ENCODE measurements at regions not wholly inside any gene's neighbourhood (a gene's known extent, or its start where the extent isn't known, plus 50 kb on each side); places are given as distances from the start of the nearest gene placed in this dataset.
"Not testable (repeated sequence)": the region's sequence is repeated elsewhere in the genome, so short reads cannot be mapped to it uniquely, and the experiment has no call there.

GRCh38 chr12:90809940-90810339 is 145.0 kb downstream of the CCER1 start:
- H3K4me1 ChIP-seq = no peaks in the 10 kb centered on the region
- no peak overlapping the region for H3K4me2 ChIP-seq
- H3K9me3 ChIP-seq (replicated peaks in 1 of 11) = no peaks in the 10 kb centered on the region
- no peak overlapping the region for H3K4me3 ChIP-seq
- H3K36me3 ChIP-seq = no peaks in the 10 kb centered on the region
- H4K20me1 ChIP-seq = no peaks in the 10 kb centered on the region
- TF ChIP-seq Cebpa-rat (IDR thresholded peaks at IDR 0.05) = no peak
- no peaks in the 10 kb centered on the region for H3K27me3 ChIP-seq
- H3K9ac ChIP-seq = no peak overlapping the region
- H3K27ac ChIP-seq = no peak overlapping the region

GRCh38 chr12:90808568-90808967 is 146.4 kb downstream of the CCER1 start:
- Histone ChIP-seq H3K36me3 (no peaks in the 10 kb centered on the region), H4K20me1 (no peaks in the 10 kb centered on the region), H3K27me3 (no peaks in the 10 kb centered on the region), H3K4me1 (no peaks in the 10 kb centered on the region), H3K4me2 (no peak overlapping the region), H3K4me3 (no peak overlapping the region), H3K9ac (no peak overlapping the region), H3K27ac (no peak overlapping the region), H3K9me3 (replicated peaks in 1 of 11) (no peaks in the 10 kb centered on the region)
- no peak for TF ChIP-seq Cebpa-rat (IDR thresholded peaks at IDR 0.05)

GRCh38 chr12:90802727-90803126 is 152.2 kb downstream of the CCER1 start:
- Histone ChIP-seq H4K20me1 (no peaks in the 10 kb centered on the region), H3K4me3 (no peak overlapping the region), H3K36me3 (no peaks in the 10 kb centered on the region), H3K27me3 (no peaks in the 10 kb centered on the region), H3K4me1 (no peaks in the 10 kb centered on the region), H3K9ac (no peak overlapping the region), H3K27ac (no peak overlapping the region), H3K4me2 (no peak overlapping the region), H3K9me3 (replicated peaks in 1 of 11) (peaks cover 0 to 7% (median 0%) of the 10 kb centered on the region in 11 experiments; a peak in 1 of 22 replicates)
- no peak for TF ChIP-seq Cebpa-rat (IDR thresholded peaks at IDR 0.05)

DNA sequence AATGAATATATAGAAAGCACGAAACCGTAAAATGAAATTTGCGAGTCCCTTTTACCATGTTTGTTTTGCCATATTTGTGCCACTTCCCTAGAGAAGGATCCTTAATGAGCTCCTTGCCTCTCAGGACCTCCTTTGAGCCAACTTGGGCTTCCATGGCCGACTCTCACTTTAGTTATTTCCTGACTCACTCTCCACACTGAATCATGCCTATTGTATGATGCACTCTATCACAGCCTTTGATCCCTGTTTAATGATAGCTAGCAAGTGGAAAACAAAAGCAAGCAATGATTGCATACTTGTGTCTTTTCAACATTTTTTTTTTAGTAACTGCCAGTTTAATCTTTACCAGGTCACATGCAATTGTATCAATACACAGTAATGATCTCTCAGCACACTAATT is 153.2 kb downstream of the CCER1 start:
- no peak for TF ChIP-seq Cebpa-rat (IDR thresholded peaks at IDR 0.05)
- H4K20me1 ChIP-seq = no peaks in the 10 kb centered on the region
- H3K27ac ChIP-seq = no peak overlapping the region
- no peak overlapping the region for H3K9ac ChIP-seq
- H3K27me3 ChIP-seq = no peaks in the 10 kb centered on the region
- H3K4me1 ChIP-seq = no peaks in the 10 kb centered on the region
- H3K36me3 ChIP-seq = no peaks in the 10 kb centered on the region
- H3K4me3 ChIP-seq = no peak overlapping the region
- H3K4me2 ChIP-seq = no peak overlapping the region
- H3K9me3 ChIP-seq (replicated peaks in 1 of 11) = peaks cover 0 to 7% (median 0%) of the 10 kb centered on the region in 11 experiments; a peak in 1 of 22 replicates

- Histone ChIP-seq H3K4me1 (no peaks in the 10 kb centered on the region), H3K4me2 (no peak overlapping the region), H3K27ac (no peak overlapping the region), H3K9ac (no peak overlapping the region), H3K9me3 (replicated peaks in 1 of 11) (no peaks in the 10 kb centered on the region), H3K27me3 (no peaks in the 10 kb centered on the region), H4K20me1 (no peaks in the 10 kb centered on the region), H3K36me3 (no peaks in the 10 kb centered on the region), H3K4me3 (no peak overlapping the region)
- no peak for TF ChIP-seq Cebpa-rat (IDR thresholded peaks at IDR 0.05)
Observed at GRCh38 chr12:90794212-90794611, 160.8 kb downstream of the CCER1 start.

- H3K9me3 ChIP-seq (replicated peaks in 1 of 11); H3K27ac ChIP-seq; H4K20me1 ChIP-seq; H3K9ac ChIP-seq; H3K4me3 ChIP-seq; H3K4me2 ChIP-seq; H3K36me3 ChIP-seq; H3K27me3 ChIP-seq; H3K4me1 ChIP-seq: not testable (repeated sequence)
Observed at GRCh38 chr12:90792718-90793117, 162.3 kb downstream of the CCER1 start.

- H3K36me3 ChIP-seq = no peaks in the 10 kb centered on the region
- no peaks in the 10 kb centered on the region for H3K9me3 ChIP-seq (replicated peaks in 1 of 11)
- H3K9ac ChIP-seq = no peak overlapping the region
- no peak overlapping the region for H3K4me3 ChIP-seq
- no peaks in the 10 kb centered on the region for H4K20me1 ChIP-seq
- no peak overlapping the region for H3K4me2 ChIP-seq
- no peak overlapping the region for H3K27ac ChIP-seq
- no peaks in the 10 kb centered on the region for H3K27me3 ChIP-seq
- no peak for TF ChIP-seq Cebpa-rat (IDR thresholded peaks at IDR 0.05)
- no peaks in the 10 kb centered on the region for H3K4me1 ChIP-seq
Observed at GRCh38 chr12:90791445-90791844, 163.5 kb downstream of the CCER1 start.

GRCh38 chr12:90790747-90791146 is 164.2 kb downstream of the CCER1 start:
- Histone ChIP-seq H3K4me1 (no peaks in the 10 kb centered on the region), H3K36me3 (no peaks in the 10 kb centered on the region), H4K20me1 (no peaks in the 10 kb centered on the region), H3K9ac (no peak overlapping the region), H3K27ac (no peak overlapping the region), H3K4me3 (no peak overlapping the region), H3K27me3 (no peaks in the 10 kb centered on the region), H3K4me2 (no peak overlapping the region), H3K9me3 (replicated peaks in 1 of 11) (peaks cover 0 to 4% (median 0%) of the 10 kb centered on the region in 11 experiments; a peak in 2 of 22 replicates)
- no peak for TF ChIP-seq Cebpa-rat (IDR thresholded peaks at IDR 0.05)

DNA sequence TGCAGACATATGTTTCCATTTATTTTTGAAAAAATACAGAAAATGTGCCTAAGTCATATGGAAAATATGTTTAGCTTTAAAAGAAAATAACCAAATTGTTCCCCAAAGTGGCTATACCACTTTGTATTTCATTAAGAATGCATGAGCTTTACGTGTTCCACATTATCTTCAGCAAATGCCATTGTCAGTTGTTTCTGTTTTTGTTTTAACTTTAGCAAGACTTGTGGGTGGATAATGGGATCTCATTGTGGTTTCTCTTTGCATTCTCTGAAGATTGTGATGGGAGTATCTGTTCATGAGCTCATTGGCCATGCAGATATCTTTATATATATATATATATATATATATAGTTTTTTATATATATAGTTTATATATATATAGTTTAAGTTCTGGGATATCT is 181.5 kb downstream of the CCER1 start:
- TF ChIP-seq Cebpa-rat (IDR thresholded peaks at IDR 0.05) = no peak
- Histone ChIP-seq H3K4me1 (no peaks in the 10 kb centered on the region), H4K20me1 (no peaks in the 10 kb centered on the region), H3K4me2 (no peak overlapping the region), H3K9me3 (replicated peaks in 1 of 11) (no peaks in the 10 kb centered on the region), H3K27ac (no peak overlapping the region), H3K27me3 (no peaks in the 10 kb centered on the region), H3K9ac (no peak overlapping the region), H3K4me3 (no peak overlapping the region), H3K36me3 (no peaks in the 10 kb centered on the region)

- H3K4me3 ChIP-seq = no peak overlapping the region
- TF ChIP-seq Cebpa-rat (IDR thresholded peaks at IDR 0.05) = no peak
- no peak overlapping the region for H3K4me2 ChIP-seq
- H4K20me1 ChIP-seq = no peaks in the 10 kb centered on the region
- no peaks in the 10 kb centered on the region for H3K36me3 ChIP-seq
- H3K27ac ChIP-seq = no peak overlapping the region
- H3K9ac ChIP-seq = no peak overlapping the region
- H3K9me3 ChIP-seq (replicated peaks in 1 of 11) = no peaks in the 10 kb centered on the region
- H3K27me3 ChIP-seq = no peaks in the 10 kb centered on the region
- H3K4me1 ChIP-seq = no peaks in the 10 kb centered on the region
Observed at GRCh38 chr12:90770861-90771260, 184.1 kb downstream of the CCER1 start.

DNA sequence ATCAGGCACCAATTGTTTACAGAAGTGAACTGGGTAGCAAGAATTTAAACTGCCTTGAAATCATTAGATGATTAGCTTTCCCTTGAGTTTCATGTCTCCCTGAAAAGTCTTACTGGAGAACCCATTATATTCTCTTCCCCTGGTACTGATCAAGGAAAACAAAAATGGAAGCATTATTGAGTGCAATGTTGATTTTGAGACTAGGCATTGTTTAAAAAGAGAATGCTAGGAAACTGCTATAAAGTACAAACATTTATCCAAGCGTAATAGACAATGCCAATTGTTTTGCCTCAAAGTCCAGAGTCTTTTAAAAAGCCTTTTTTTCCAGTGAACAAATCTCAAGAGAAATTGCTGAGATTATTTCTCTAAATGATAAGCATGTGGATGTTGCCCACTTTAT is 197.0 kb downstream of the CCER1 start:
- Histone ChIP-seq H3K27me3 (no peaks in the 10 kb centered on the region), H3K4me3 (no peak overlapping the region), H3K4me1 (no peaks in the 10 kb centered on the region), H3K36me3 (no peaks in the 10 kb centered on the region), H3K4me2 (no peak overlapping the region), H3K9ac (no peak overlapping the region), H3K27ac (no peak overlapping the region), H3K9me3 (replicated peaks in 1 of 11) (no peaks in the 10 kb centered on the region), H4K20me1 (no peaks in the 10 kb centered on the region)
- no peak for TF ChIP-seq Cebpa-rat (IDR thresholded peaks at IDR 0.05)

Data from BLaER1 treated with 17β-estradiol and CSF1 and Interleukin-3, amounts not matched to agents 10 nM and 100 nM (cell line).